ENCODE measurements at regions not wholly inside any gene's neighbourhood (a gene's known extent, or its start where the extent isn't known, plus 50 kb on each side); places are given as distances from the start of the nearest gene placed in this dataset.

DNA sequence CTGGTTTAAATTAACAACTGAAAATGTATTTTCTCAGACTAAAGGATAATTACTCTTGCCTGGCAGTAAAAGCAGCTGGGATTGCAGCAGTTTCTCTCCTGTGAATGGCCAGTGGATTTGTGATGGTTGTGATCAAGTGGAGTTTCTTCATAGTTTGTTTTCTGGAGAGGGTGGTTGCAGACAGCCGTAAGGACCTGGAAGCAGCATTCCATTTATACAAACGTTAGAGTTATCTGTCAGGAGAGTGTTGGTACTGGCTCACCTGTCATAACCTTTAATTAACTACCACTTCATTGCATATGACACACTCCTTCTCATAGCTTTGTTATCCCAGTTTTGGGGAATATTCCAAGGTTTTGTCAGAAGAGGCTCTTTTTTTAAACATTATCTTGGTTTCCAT, 258.4 kb upstream of the SLC10A2 start:
- TF ChIP-seq, protein P1, sequence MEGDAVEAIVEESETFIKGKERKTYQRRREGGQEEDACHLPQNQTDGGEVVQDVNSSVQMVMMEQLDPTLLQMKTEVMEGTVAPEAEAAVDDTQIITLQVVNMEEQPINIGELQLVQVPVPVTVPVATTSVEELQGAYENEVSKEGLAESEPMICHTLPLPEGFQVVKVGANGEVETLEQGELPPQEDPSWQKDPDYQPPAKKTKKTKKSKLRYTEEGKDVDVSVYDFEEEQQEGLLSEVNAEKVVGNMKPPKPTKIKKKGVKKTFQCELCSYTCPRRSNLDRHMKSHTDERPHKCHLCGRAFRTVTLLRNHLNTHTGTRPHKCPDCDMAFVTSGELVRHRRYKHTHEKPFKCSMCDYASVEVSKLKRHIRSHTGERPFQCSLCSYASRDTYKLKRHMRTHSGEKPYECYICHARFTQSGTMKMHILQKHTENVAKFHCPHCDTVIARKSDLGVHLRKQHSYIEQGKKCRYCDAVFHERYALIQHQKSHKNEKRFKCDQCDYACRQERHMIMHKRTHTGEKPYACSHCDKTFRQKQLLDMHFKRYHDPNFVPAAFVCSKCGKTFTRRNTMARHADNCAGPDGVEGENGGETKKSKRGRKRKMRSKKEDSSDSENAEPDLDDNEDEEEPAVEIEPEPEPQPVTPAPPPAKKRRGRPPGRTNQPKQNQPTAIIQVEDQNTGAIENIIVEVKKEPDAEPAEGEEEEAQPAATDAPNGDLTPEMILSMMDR (IDR thresholded peaks at IDR 0.05): no peak
- TF ChIP-seq EP300 (IDR thresholded peaks at IDR 0.05): no peak
- no peak for TF ChIP-seq POLR2A (IDR thresholded peaks at IDR 0.05)
- no peak for TF ChIP-seq POLR2AphosphoS5 (IDR thresholded peaks at IDR 0.05)
